GM12892 (cell line): ENCODE measurements at regions not wholly inside any gene's neighbourhood (a gene's known extent, or its start where the extent isn't known, plus 50 kb on each side); places are given as distances from the start of the nearest gene placed in this dataset.

Experiments used
- POLR2A ChIP-seq: IDR thresholded peaks from 2 replicates; pipeline ENCODE4 v1.6.1; 2011; ENCODE audit warnings: low read depth, low read length, control low read depth
- POLR2AphosphoS5 ChIP-seq: IDR thresholded peaks from 2 replicates; pipeline ENCODE4 v1.6.1; 2011; ENCODE audit warnings: low read depth, low read length, control low read depth
- TAF1 ChIP-seq: IDR thresholded peaks from 2 replicates; pipeline ENCODE4 v1.6.1; 2011; ENCODE audit warnings: low read depth, mild to moderate bottlenecking, control low read depth, low read length, borderline replicate concordance

GRCh38 chr22:49083607-49084006, 744.1 kb downstream of the BRD1 start:
- TF ChIP-seq POLR2AphosphoS5 (no peak), POLR2A (no peak), TAF1 (no peak)
